GM12878 (cell line): ENCODE measurements at regions not wholly inside any gene's neighbourhood (a gene's known extent, or its start where the extent isn't known, plus 50 kb on each side); places are given as distances from the start of the nearest gene placed in this dataset.

Experiments used
- ATAC-seq: fragments of 200-7000 bp; cut with Tn5 transposase; 3 replicates; pipeline ENCODE4 v1.9.1; 2020; ENCODE audit warnings: mild to moderate bottlenecking, moderate library complexity
- BruUV-seq: library from RNA; stranded (reverse); fragments of 400-500 nt; replicated peaks from 2 replicates; lab custom pipeline; 2021; lab: Mats Ljungman, UMichigan
- CTCF ChIA-PET: fragments of 300-600 bp; sonication (Branson Sonifier 250); formaldehyde crosslinking; extraction: SDS; loops from one replicate; lab custom pipeline; 2021; ENCODE audit warnings: inconsistent platforms; lab: Yijun Ruan, JAX
- POLR2A ChIA-PET: fragments of 350-600 bp; formaldehyde crosslinking; extraction: SDS; loops from one replicate; lab custom pipeline; 2021; ENCODE audit warnings: inconsistent platforms; lab: Charles Lee
- RAD21 ChIA-PET: fragments of 300-600 bp; sonication (Branson Sonifier 250); formaldehyde crosslinking; loops from one replicate; lab custom pipeline; 2023; ENCODE audit warnings: antibody characterized with exemption; ENCODE audit not compliant: unreplicated experiment; lab: Charles Lee
- SMC1A ChIA-PET: fragments of 300-600 bp; sonication (Branson Sonifier 250); formaldehyde crosslinking; loops from one replicate; lab custom pipeline; 2023; ENCODE audit not compliant: unreplicated experiment, uncharacterized antibody; lab: Charles Lee
- DNase-seq: peaks from one replicate; pipeline ENCODE4 v3.0.0-alpha.2; 2011; ENCODE audit warnings: low read depth, low spot score
- FAIRE-seq: peaks from 3 replicates; lab custom pipeline; 2011; peaks lifted over from hg19 to GRCh38; lab: Jason Lieb, UNC
- H2AFZ ChIP-seq: 2 replicates; pipeline ENCODE4 v1.6.0; 2011; ENCODE audit warnings: low read depth, low read length, control low read depth; ENCODE audit not compliant: control insufficient read depth
- H3K27ac ChIP-seq: 2 replicates; pipeline ENCODE4 v1.5.1; 2011; ENCODE audit warnings: control low read depth; ENCODE audit not compliant: control insufficient read depth, insufficient read depth
- H3K27me3 ChIP-seq, 2 experiments: replicated peaks in 1 of 2; 2 replicates each; pipeline versions ENCODE4 v1.6.0 to v1.6.1; 2011; ENCODE audit warnings: low read length in 1 of 2; ENCODE audit not compliant: control insufficient read depth in 2 of 2, insufficient read depth in 2 of 2
- H3K36me3 ChIP-seq, 2 experiments: 2 replicates each; pipeline ENCODE4 v1.5.1; 2011; ENCODE audit warnings: low read length in 1 of 2; ENCODE audit not compliant: control insufficient read depth in 2 of 2, insufficient read depth in 2 of 2
- H3K4me1 ChIP-seq: 2 replicates; pipeline ENCODE4 v1.6.1; 2011; ENCODE audit warnings: mild to moderate bottlenecking, low read length, moderate library complexity, mixed read lengths; ENCODE audit not compliant: control insufficient read depth, insufficient read depth
- H3K4me2 ChIP-seq: 2 replicates; pipeline ENCODE4 v1.6.0; 2011; ENCODE audit warnings: control low read depth; ENCODE audit not compliant: control insufficient read depth, insufficient read depth
- H3K4me3 ChIP-seq: fragments of 200-600 bp; sonication (generic); 2 replicates; pipeline ENCODE4 v1.5.1; 2016
- H3K79me2 ChIP-seq: 2 replicates; pipeline ENCODE4 v1.6.0; 2011; ENCODE audit warnings: low read length; ENCODE audit not compliant: control insufficient read depth, insufficient read depth
- H3K9ac ChIP-seq: 2 replicates; pipeline ENCODE4 v1.8.0; 2011; ENCODE audit warnings: low read length, control low read depth, mixed read lengths; ENCODE audit not compliant: control insufficient read depth, insufficient read depth
- H3K9me3 ChIP-seq: replicated peaks from 3 replicates; pipeline ENCODE4 v1.5.1; 2011; ENCODE audit warnings: mild to moderate bottlenecking, low read length; ENCODE audit not compliant: control insufficient read depth, insufficient read depth
- H4K20me1 ChIP-seq: 2 replicates; pipeline ENCODE4 v1.6.0; 2011; ENCODE audit not compliant: control insufficient read depth, insufficient read depth
- ASH2L ChIP-seq: fragments of 300-600, 200-600 bp; sonication (generic); IDR thresholded peaks from 2 replicates; pipeline ENCODE4 v1.6.1; 2017; ENCODE audit warnings: low read depth, mild to moderate bottlenecking, borderline replicate concordance
- ATF7 ChIP-seq: fragments of 450-650 bp; IDR thresholded peaks from 2 replicates; pipeline ENCODE4 v1.6.1; 2016; ENCODE audit warnings: low read depth, mild to moderate bottlenecking
- CHD4 ChIP-seq: fragments of 200-600 bp; sonication (generic); IDR thresholded peaks from 2 replicates; pipeline ENCODE4 v1.6.1; 2016; ENCODE audit warnings: mild to moderate bottlenecking
- EZH2 ChIP-seq: IDR thresholded peaks from 2 replicates; pipeline ENCODE4 v1.6.1; 2012; ENCODE audit warnings: low read depth, mild to moderate bottlenecking, control low read depth, inconsistent platforms, low read length, borderline replicate concordance; ENCODE audit not compliant: control insufficient read depth
- POU2F2 ChIP-seq: IDR thresholded peaks from 3 replicates; pipeline ENCODE4 v1.6.1; 2011; ENCODE audit warnings: low read depth, mild to moderate bottlenecking, low read length, borderline replicate concordance
- RB1 ChIP-seq: fragments of 450-650 bp; formaldehyde crosslinking; IDR thresholded peaks from 2 replicates; pipeline ENCODE4 v1.6.1; 2017; ENCODE audit warnings: mild to moderate bottlenecking, borderline replicate concordance
- RBBP5 ChIP-seq: fragments of 200-600 bp; sonication (generic); conservative IDR thresholded peaks from 2 replicates; pipeline ENCODE4 v1.6.1; 2016
- SREBF1 ChIP-seq: IDR thresholded peaks from 2 replicates; pipeline ENCODE4 v1.6.1; 2012; ENCODE audit warnings: mild to moderate bottlenecking, low read length
- STAT3 ChIP-seq: IDR thresholded peaks from 2 replicates; pipeline ENCODE4 v1.6.1; 2011; ENCODE audit warnings: low read depth, low read length, improper control_type of control experiment
- TAF1 ChIP-seq: IDR thresholded peaks from 2 replicates; pipeline ENCODE4 v1.6.1; 2011; ENCODE audit warnings: mild to moderate bottlenecking, low read depth, low read length, borderline replicate concordance
- USF2 ChIP-seq: IDR thresholded peaks from 2 replicates; pipeline ENCODE4 v1.6.1; 2011; ENCODE audit warnings: low read depth, low read length, improper control_type of control experiment, borderline replicate concordance
- YY1 ChIP-seq: IDR thresholded peaks from 2 replicates; pipeline ENCODE4 v1.6.1; 2011; ENCODE audit warnings: low read depth, mild to moderate bottlenecking, low read length
- ZBTB11 ChIP-seq: fragments of 450-650 bp; formaldehyde crosslinking; IDR thresholded peaks from 2 replicates; pipeline ENCODE4 v1.5.0; 2022; ENCODE audit warnings: mild to moderate bottlenecking, missing genetic modification characterization
- ZNF207 ChIP-seq: fragments of 450-650 bp; IDR thresholded peaks from 2 replicates; pipeline ENCODE4 v1.6.1; 2014; ENCODE audit warnings: antibody characterized with exemption, mild to moderate bottlenecking, borderline replicate concordance
- WGBS: methylation state at CpG from one replicate; pipeline ENCODE4 v1.1.6; 2016; ENCODE audit warnings: low lambda C conversion rate; ENCODE audit not compliant: insufficient replicate concordance, insufficient coverage; ENCODE audit errors: missing lambda C conversion rate; 5-methylcytosine and 5-hydroxymethylcytosine counted together
- in situ Hi-C: fragments of 300-500 bp; cut with MboI; formaldehyde crosslinking; loops from 9 replicates; pipeline ENCODE4 v1.14.3; 2018; ENCODE audit warnings: mixed read lengths
- intact Hi-C: fragments of 100-400 bp; cut with micrococcal nuclease; formaldehyde crosslinking; loops from one replicate; pipeline ENCODE4 v1.14.2; 2022; ENCODE audit not compliant: unreplicated experiment

- FAIRE-seq (no peak), DNase-seq (no peak), ATAC-seq (no peak)
- Histone ChIP-seq H3K4me2 (no peak overlapping the region), H3K27me3 (no peaks in the 10 kb centered on the region), H2AFZ (no peak overlapping the region), H3K27ac (no peak overlapping the region), H3K4me3 (no peak overlapping the region), H4K20me1 (no peaks in the 10 kb centered on the region), H3K9ac (no peak overlapping the region), H3K36me3 (no peaks in the 10 kb centered on the region), H3K9me3 (no peaks in the 10 kb centered on the region; the same call in 2 of the 3 replicates), H3K4me1 (no peaks in the 10 kb centered on the region), H3K79me2 (no peaks in the 10 kb centered on the region)
- CTCF ChIA-PET = no interaction called here
- TF ChIP-seq TAF1 (no peak), ZBTB11 (CRISPR knock-in tag) (no peak), SREBF1 (no peak), POU2F2 (no peak), CHD4 (no peak), EZH2 (no peak), ATF7 (no peak), RB1 (no peak), ZNF207 (no peak), ASH2L (no peak), YY1 (no peak), RBBP5 (no peak), STAT3 (no peak), USF2 (no peak)
- intact Hi-C loops = no loop called here
- 47% methylated on average over 1 of the region's 1 CpG for WGBS
- in situ Hi-C loops = no loop called here
- RAD21 ChIA-PET = no interaction called here
- no TSS peak for BruUV-seq
- POLR2A ChIA-PET = no interaction called here
- SMC1A ChIA-PET = no interaction called here
Observed at GRCh38 chr4:187070740-187071139, 347.1 kb upstream of the FAT1 start.
